HTR-8/SVneo (cell line): ENCODE measurements at regions not wholly inside any gene's neighbourhood (a gene's known extent, or its start where the extent isn't known, plus 50 kb on each side); places are given as distances from the start of the nearest gene placed in this dataset.

ENCODE experiments used
- DNase-seq: peaks from one replicate; pipeline ENCODE4 v3.0.0; 2011; ENCODE audit warnings: low spot score, mixed read lengths; ENCODE audit not compliant: insufficient read length
- FAIRE-seq: peaks from 2 replicates; lab custom pipeline; 2011; peaks lifted over from hg19 to GRCh38; lab: Jason Lieb, UNC

GRCh38 chr6:113289166-113289565, 568.0 kb upstream of the MARCKS start:
- FAIRE-seq (no peak), DNase-seq (no peak)

- DNase-seq (no peak), FAIRE-seq (no peak)
Observed at GRCh38 chr6:113290684-113291083, 566.5 kb upstream of the MARCKS start.

GRCh38 chr6:113291751-113292445, 565.2 kb upstream of the MARCKS start:
- no peak for FAIRE-seq

GRCh38 chr6:113292646-113293422, 564.3 kb upstream of the MARCKS start:
- DNase-seq (no peak), FAIRE-seq (no peak)

More at GRCh38 chr6:113291751-113292445, 565.2 kb upstream of the MARCKS start:
- no peak for DNase-seq

DNA sequence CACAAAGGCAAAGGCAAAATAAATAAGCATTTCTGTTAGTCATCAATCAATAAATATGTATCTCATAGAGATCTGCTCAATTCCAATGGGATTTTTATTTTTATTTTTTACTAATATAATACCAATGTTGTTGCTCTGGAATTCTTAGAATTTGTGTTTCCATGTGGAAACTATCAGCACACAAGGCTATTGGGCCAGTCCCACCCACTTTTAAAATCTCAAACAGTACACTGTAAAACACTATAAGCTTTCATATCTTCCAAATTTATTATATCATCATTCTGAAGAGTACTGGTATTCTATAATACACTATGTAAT, 563.8 kb upstream of the MARCKS start:
- no peak for FAIRE-seq
- no peak for DNase-seq

DNA sequence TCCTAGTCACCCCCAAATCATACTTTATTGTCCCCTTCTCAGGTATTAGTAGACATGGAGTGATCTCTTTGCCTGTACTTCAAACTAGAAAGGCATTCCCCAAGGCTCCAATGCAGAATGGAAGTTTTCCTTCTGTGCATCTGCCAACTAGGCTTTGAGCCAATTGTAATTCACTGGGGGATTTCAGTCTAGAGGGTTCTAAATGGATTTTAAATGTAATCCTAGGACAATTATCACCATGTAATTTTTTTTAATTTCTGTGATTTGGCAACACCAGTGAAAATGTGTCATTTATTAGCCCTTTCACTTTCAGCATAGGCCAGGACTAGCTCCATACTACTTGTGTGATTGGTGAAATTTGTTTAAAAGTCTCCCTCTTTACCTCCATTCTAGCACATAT, 557.6 kb upstream of the MARCKS start:
- FAIRE-seq (no peak), DNase-seq (no peak)

GRCh38 chr6:113301651-113302050, 555.5 kb upstream of the MARCKS start:
- FAIRE-seq (no peak), DNase-seq (no peak)

GRCh38 chr6:113304116-113304515, 553.0 kb upstream of the MARCKS start:
- FAIRE-seq: no peak
- DNase-seq: no peak

- no peak for FAIRE-seq
- peak; percentile 5 for DNase-seq
Observed at GRCh38 chr6:113306552-113307145, 550.5 kb upstream of the MARCKS start.

DNA sequence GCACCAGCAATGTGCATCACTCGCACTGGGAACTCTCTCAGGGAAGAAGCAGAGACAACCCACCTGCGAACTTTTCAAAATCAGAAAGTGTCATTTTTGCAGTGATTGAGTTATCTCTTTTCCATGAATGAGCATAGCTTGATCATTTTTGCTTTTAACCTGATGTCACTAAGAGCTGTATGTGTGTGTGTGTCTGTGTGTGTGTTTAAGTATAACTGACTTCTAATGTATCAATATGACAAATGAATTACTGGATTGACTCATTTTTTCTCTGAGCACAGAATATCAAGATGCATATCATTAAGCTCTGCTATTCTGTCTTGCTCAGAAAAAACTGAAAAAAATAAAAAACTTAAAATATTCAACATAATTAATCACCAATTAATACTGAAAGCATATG, 548.9 kb upstream of the MARCKS start:
- FAIRE-seq: no peak
- no peak for DNase-seq

DNA sequence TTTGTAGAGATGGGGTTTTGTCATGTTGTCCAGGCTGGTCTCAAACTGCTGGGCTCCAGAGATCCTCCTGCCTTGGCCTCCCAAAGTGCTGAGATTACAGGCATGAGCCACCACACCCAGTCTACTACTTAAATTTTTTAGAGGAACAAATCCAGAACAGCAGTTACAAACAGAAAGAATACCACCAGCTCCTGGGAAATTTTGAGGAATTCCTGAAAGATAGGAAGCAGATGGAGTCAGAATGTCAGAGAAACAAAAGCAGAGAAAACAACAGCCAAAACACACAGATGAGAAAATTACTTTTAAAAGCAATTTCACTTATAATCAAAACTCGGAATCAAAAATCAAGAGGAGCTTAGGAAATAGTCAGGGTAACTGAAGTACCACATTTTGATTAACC, 543.3 kb upstream of the MARCKS start:
- no peak for FAIRE-seq
- no peak for DNase-seq

DNA sequence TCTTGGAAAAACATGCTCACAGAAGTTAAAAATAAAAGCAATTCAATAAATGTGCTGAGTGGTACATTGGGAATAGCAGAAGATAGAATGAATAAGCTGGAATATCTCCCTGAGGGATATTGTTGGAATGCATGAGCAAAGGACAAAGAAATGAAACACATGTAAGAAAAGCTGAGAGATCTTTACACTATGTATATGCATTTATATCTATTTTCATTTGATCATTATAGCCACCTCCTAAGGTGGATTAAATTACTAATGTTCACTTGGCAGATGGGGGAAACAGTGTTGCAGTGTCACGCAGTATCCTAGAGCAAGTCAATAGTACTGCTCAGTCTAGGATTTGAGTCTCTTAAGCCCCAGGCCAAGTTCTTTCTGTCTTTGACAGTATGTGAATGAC, 542.0 kb upstream of the MARCKS start:
- DNase-seq (no peak), FAIRE-seq (no peak)

GRCh38 chr6:113315879-113316278, 541.3 kb upstream of the MARCKS start:
- FAIRE-seq (no peak), DNase-seq (no peak)

GRCh38 chr6:113317442-113317841, 539.7 kb upstream of the MARCKS start:
- FAIRE-seq (no peak), DNase-seq (no peak)

DNA sequence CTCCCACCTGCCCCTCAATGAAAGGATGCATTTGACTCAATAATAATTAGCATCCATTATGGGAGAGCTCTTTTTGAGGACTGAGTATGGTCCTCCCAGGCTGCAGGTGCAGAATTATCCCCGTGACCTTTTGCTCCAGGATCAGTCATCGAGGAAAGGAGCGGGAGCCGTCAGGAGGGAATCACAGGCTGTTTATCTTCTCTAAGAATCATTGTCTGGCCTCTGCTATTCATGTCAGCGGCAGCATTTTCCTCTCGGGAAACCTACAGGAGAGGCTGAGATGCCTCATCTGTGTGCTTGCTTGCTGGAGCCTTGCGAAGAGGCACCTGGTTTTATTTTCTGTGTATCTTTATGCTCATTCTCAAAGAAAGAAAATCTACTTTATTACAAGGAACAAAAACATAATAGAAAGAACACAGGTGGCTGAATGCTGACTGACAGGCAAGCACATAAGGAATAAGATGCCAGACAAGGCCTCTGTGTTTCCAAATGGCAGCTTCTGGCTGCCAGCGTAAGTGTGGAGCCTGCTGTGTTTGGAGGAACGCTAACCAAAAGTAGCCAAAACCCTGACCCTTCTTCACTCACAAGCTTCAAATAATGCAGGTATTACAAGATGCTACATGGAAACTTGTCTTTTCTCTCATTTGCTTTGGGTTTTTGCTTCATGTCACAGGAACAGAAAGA, 539.1 kb upstream of the MARCKS start:
- DNase-seq (no peak), FAIRE-seq (no peak)

GRCh38 chr6:113318575-113318917, 538.6 kb upstream of the MARCKS start:
- DNase-seq (no peak), FAIRE-seq (no peak)

DNA sequence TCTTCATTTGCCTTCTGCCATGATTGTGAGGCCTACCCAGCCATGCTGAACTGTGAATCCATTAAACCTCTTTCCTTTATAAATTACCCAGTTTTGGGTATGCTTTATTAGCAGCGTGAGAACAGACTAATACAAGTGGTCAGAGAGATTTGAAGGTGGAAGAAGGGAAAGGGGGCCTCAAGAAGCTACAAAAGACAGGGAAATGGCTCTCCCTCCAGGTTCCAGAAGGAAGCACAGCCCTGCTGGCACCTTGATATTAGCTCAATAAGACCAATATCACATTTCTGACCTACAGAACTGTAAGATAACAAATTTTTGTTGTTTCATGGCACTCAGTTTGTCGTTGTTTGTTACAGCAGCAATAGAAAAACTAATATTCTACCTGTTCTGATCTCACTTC, 536.5 kb upstream of the MARCKS start:
- DNase-seq (no peak), FAIRE-seq (no peak)

GRCh38 chr6:113326781-113327180, 530.4 kb upstream of the MARCKS start:
- DNase-seq (no peak), FAIRE-seq (no peak)

DNA sequence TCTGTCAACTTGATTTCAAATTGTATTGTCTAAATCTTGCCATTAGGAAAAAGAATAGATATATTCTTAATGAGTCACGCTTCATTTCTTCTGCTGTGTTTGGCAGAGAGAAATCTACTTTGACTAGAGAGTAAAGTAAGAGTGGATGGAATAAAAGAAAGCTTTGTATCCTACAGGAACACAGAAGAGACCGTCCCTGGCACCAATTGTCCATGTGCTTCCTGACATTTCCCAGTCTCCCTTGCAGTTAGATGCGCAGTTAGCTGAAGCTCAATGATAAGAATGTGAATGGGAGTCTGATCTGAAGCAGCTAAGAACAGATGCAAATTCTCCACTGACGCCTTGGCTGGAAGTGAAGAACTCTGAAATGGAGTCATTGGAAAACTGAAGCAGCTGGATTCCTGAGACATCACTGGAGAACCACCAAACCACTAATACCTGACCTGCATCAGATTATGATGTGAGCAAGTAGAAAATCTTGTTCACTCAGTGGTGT, 528.2 kb upstream of the MARCKS start:
- DNase-seq: no peak
- no peak for FAIRE-seq

DNA sequence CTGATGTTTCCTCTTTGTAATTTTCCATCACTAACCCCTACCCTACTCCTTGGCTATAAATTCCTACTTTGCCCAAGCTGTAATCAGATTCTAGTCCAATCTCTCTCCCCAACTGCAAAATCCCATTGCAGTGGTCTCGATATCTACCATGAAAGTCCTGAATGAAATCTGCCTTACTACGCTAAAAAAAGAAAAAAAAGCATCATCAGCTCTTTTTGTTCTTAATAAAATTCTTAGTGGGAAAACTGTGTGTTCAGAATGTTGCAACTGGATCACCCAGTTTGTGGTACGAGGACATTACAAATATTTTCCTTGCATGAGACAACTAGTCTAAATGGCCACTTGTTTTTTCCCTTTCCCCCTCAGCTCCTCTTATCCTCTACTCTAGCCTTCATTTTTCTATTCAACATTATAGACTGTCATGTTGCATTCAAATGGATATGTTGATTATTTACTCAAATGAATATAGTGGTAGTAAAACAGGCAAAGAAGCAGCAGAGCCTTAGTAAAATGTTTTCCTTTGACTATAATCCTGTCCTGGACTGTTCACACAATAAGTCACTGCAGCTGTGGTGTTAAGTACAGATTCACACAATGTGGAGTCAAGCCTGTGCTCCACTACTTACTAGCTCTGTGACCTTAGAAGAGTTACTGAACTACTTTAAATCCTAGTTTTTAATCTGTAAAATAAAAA, 527.1 kb upstream of the MARCKS start:
- DNase-seq: no peak
- no peak for FAIRE-seq

- DNase-seq (no peak), FAIRE-seq (no peak)
Observed at GRCh38 chr6:113330636-113330946, 526.6 kb upstream of the MARCKS start.
